LoVo (cell line): ENCODE measurements at regions not wholly inside any gene's neighbourhood (a gene's known extent, or its start where the extent isn't known, plus 50 kb on each side); places are given as distances from the start of the nearest gene placed in this dataset.
"Not testable (repeated sequence)": the region's sequence is repeated elsewhere in the genome, so short reads cannot be mapped to it uniquely, and the experiment has no call there.

Source experiments
- DNase-seq: peaks from one replicate; pipeline ENCODE4 v3.0.0-alpha.2; 2016; ENCODE audit warnings: low spot score

GRCh38 chr20:17891131-17891530 is 77.5 kb downstream of the SNX5 start:
- not testable (repeated sequence) for DNase-seq

- DNase-seq: no peak
These were observed 78.3 kb downstream of the SNX5 start for GRCh38 chr20:17890330-17890729.

GRCh38 chr20:17889226-17889625 is 79.4 kb downstream of the SNX5 start:
- no peak for DNase-seq

GRCh38 chr20:17888044-17888443 is 80.5 kb downstream of the SNX5 start:
- peak; percentile 35 for DNase-seq

GRCh38 chr20:17887331-17888030 is 81.1 kb downstream of the SNX5 start:
- DNase-seq: no peak

- no peak for DNase-seq
These were observed 83.0 kb downstream of the SNX5 start for GRCh38 chr20:17885544-17885943.

GRCh38 chr20:17885076-17885475 is 83.5 kb downstream of the SNX5 start:
- no peak for DNase-seq

GRCh38 chr20:17884307-17885003 is 84.1 kb downstream of the SNX5 start:
- no peak for DNase-seq

GRCh38 chr20:17883592-17884306 is 84.8 kb downstream of the SNX5 start:
- DNase-seq: no peak

GRCh38 chr20:17882834-17883591 is 85.6 kb downstream of the SNX5 start:
- DNase-seq: no peak

GRCh38 chr20:17882065-17882833 is 86.3 kb downstream of the SNX5 start:
- DNase-seq: no peak

GRCh38 chr20:17881741-17882064 is 86.9 kb downstream of the SNX5 start:
- no peak for DNase-seq

GRCh38 chr20:17878912-17879602 is 89.5 kb downstream of the SNX5 start:
- no peak for DNase-seq

- no peak for DNase-seq
These were observed 90.3 kb downstream of the SNX5 start for GRCh38 chr20:17878069-17878911.

- no peak for DNase-seq
These were observed 92.6 kb downstream of the SNX5 start for GRCh38 chr20:17875981-17876385.

- peak; percentile 66 for DNase-seq
These were observed 93.3 kb downstream of the SNX5 start for GRCh38 chr20:17875106-17875980.

GRCh38 chr20:17874271-17875105 is 94.1 kb downstream of the SNX5 start:
- DNase-seq: no peak
